ENCODE measurements at regions not wholly inside any gene's neighbourhood (a gene's known extent, or its start where the extent isn't known, plus 50 kb on each side); places are given as distances from the start of the nearest gene placed in this dataset.
"Not testable (repeated sequence)": the region's sequence is repeated elsewhere in the genome, so short reads cannot be mapped to it uniquely, and the experiment has no call there.

GRCh38 chr5:159543326-159543725 lies 213.0 kb upstream of the IL12B start:
- DNase-seq = no peak

- DNase-seq = no peak
Measured at GRCh38 chr5:159545156-159545555, 214.9 kb upstream of the IL12B start.

- DNase-seq = no peak
Measured at GRCh38 chr5:159547466-159548195, 217.3 kb upstream of the IL12B start.

- no peak for DNase-seq
Measured at GRCh38 chr5:159548517-159548916, 218.2 kb upstream of the IL12B start.

GRCh38 chr5:159549046-159549445 lies 218.8 kb upstream of the IL12B start:
- DNase-seq = no peak

- DNase-seq = no peak
Measured at GRCh38 chr5:159550951-159551350, 220.7 kb upstream of the IL12B start.

- DNase-seq = no peak
Measured at GRCh38 chr5:159552751-159553150, 222.5 kb upstream of the IL12B start.

- no peak for DNase-seq
Measured at GRCh38 chr5:159553792-159554191, 223.5 kb upstream of the IL12B start.

- no peak for DNase-seq
Measured at GRCh38 chr5:159555084-159555483, 224.8 kb upstream of the IL12B start.

- DNase-seq = no peak
Measured at GRCh38 chr5:159559337-159559736, 229.1 kb upstream of the IL12B start.

GRCh38 chr5:159560088-159560487 lies 229.8 kb upstream of the IL12B start:
- DNase-seq = no peak

GRCh38 chr5:159564031-159564430 lies 233.7 kb upstream of the IL12B start:
- no peak for DNase-seq

GRCh38 chr5:159566832-159567231 lies 236.5 kb upstream of the IL12B start:
- DNase-seq = no peak

GRCh38 chr5:159567461-159567860 lies 237.2 kb upstream of the IL12B start:
- no peak for DNase-seq

GRCh38 chr5:159571501-159572244 lies 241.4 kb upstream of the IL12B start:
- DNase-seq = no peak

GRCh38 chr5:159576902-159577301 lies 246.6 kb upstream of the IL12B start:
- DNase-seq = no peak

- no peak for DNase-seq
Measured at GRCh38 chr5:159581502-159582249, 251.4 kb upstream of the IL12B start.

- DNase-seq = no peak
Measured at GRCh38 chr5:159582756-159583541, 252.7 kb upstream of the IL12B start.

GRCh38 chr5:159586921-159587320 lies 256.6 kb upstream of the IL12B start:
- DNase-seq = no peak

GRCh38 chr5:159588941-159589340 lies 258.7 kb upstream of the IL12B start:
- DNase-seq = no peak

- no peak for DNase-seq
Measured at GRCh38 chr5:159593518-159594073, 263.3 kb upstream of the IL12B start.

GRCh38 chr5:159595561-159595960 lies 265.3 kb upstream of the IL12B start:
- not testable (repeated sequence) for DNase-seq

GRCh38 chr5:159601216-159601615 lies 270.9 kb upstream of the IL12B start:
- DNase-seq = peak; percentile 4
